Loucy (cell line): ENCODE measurements at regions not wholly inside any gene's neighbourhood (a gene's known extent, or its start where the extent isn't known, plus 50 kb on each side); places are given as distances from the start of the nearest gene placed in this dataset.

Source experiments
- EZH2phosphoT487 ChIP-seq: fragments of 200-600 bp; IDR thresholded peaks from 2 replicates; pipeline ENCODE4 v1.6.1; 2018; ENCODE audit warnings: antibody characterized with exemption, mild to moderate bottlenecking, moderate library complexity, borderline replicate concordance
- TF ChIP-seq, protein P1 (sequence below): fragments of 200-600 bp; sonication (generic); conservative IDR thresholded peaks from 2 replicates; pipeline ENCODE4 v1.5.1; 2014; ENCODE audit warnings: mild to moderate bottlenecking, antibody characterized with exemption, low read length

DNA sequence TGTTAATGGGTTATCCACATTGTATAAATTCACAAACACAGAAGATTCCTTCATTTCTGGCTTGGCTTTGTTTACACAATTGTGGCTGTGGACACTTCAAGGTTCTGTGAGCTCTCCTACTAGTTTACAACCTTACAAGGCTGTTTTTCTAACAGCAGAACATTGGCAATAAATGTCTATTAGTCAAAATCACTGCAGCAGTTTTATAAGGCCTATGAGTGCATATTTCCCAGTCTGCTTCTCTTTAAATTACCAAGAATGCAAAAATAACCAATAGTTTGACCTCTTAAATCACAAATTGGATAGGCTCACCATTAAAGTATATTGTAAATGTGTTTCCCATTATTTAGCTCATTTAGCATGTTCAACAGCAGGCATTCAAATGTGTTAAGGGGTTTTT lies 239.2 kb downstream of the DKK2 start:
- TF ChIP-seq, protein P1, sequence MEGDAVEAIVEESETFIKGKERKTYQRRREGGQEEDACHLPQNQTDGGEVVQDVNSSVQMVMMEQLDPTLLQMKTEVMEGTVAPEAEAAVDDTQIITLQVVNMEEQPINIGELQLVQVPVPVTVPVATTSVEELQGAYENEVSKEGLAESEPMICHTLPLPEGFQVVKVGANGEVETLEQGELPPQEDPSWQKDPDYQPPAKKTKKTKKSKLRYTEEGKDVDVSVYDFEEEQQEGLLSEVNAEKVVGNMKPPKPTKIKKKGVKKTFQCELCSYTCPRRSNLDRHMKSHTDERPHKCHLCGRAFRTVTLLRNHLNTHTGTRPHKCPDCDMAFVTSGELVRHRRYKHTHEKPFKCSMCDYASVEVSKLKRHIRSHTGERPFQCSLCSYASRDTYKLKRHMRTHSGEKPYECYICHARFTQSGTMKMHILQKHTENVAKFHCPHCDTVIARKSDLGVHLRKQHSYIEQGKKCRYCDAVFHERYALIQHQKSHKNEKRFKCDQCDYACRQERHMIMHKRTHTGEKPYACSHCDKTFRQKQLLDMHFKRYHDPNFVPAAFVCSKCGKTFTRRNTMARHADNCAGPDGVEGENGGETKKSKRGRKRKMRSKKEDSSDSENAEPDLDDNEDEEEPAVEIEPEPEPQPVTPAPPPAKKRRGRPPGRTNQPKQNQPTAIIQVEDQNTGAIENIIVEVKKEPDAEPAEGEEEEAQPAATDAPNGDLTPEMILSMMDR: no peak
- TF ChIP-seq EZH2phosphoT487: no peak
